GM21447 (cell line): ENCODE measurements at regions not wholly inside any gene's neighbourhood (a gene's known extent, or its start where the extent isn't known, plus 50 kb on each side); places are given as distances from the start of the nearest gene placed in this dataset.
"Not testable (repeated sequence)": the region's sequence is repeated elsewhere in the genome, so short reads cannot be mapped to it uniquely, and the experiment has no call there.

ENCODE experiments used
- ATAC-seq: cut with Tn5 transposase; IDR thresholded peaks from one replicate; pipeline ENCODE4 v1.9.1; 2021; ENCODE audit not compliant: unreplicated experiment

GRCh38 chr5:25570067-25570583, 925.3 kb upstream of the CDH10 start:
- ATAC-seq: no peak

GRCh38 chr5:25568989-25569625, 924.3 kb upstream of the CDH10 start:
- ATAC-seq: no peak

- no peak for ATAC-seq
These were observed 923.5 kb upstream of the CDH10 start for GRCh38 chr5:25568294-25568693.

GRCh38 chr5:25567881-25568280, 923.1 kb upstream of the CDH10 start:
- ATAC-seq: no peak

- ATAC-seq: no peak
These were observed 917.9 kb upstream of the CDH10 start for GRCh38 chr5:25562656-25563055.

GRCh38 chr5:25554077-25554476, 909.3 kb upstream of the CDH10 start:
- ATAC-seq: no peak

- no peak for ATAC-seq
These were observed 908.2 kb upstream of the CDH10 start for GRCh38 chr5:25552871-25553481.

- no peak for ATAC-seq
These were observed 906.0 kb upstream of the CDH10 start for GRCh38 chr5:25550793-25551192.

- ATAC-seq: no peak
These were observed 900.0 kb upstream of the CDH10 start for GRCh38 chr5:25544652-25545249.

- ATAC-seq: no peak
These were observed 895.9 kb upstream of the CDH10 start for GRCh38 chr5:25540628-25541027.

- ATAC-seq: no peak
These were observed 894.8 kb upstream of the CDH10 start for GRCh38 chr5:25539536-25539935.

GRCh38 chr5:25536461-25536860, 891.7 kb upstream of the CDH10 start:
- ATAC-seq: not testable (repeated sequence)

GRCh38 chr5:25516141-25516540, 871.4 kb upstream of the CDH10 start:
- no peak for ATAC-seq

- no peak for ATAC-seq
These were observed 870.7 kb upstream of the CDH10 start for GRCh38 chr5:25515525-25515924.

- not testable (repeated sequence) for ATAC-seq
These were observed 865.9 kb upstream of the CDH10 start for GRCh38 chr5:25510692-25511091.

- ATAC-seq: not testable (repeated sequence)
These were observed 863.2 kb upstream of the CDH10 start for GRCh38 chr5:25508011-25508410.

GRCh38 chr5:25500635-25501034, 855.9 kb upstream of the CDH10 start:
- ATAC-seq: no peak

GRCh38 chr5:25489834-25490538, 845.2 kb upstream of the CDH10 start:
- no peak for ATAC-seq

- no peak for ATAC-seq
These were observed 843.3 kb upstream of the CDH10 start for GRCh38 chr5:25488119-25488518.

- ATAC-seq: no peak
These were observed 839.6 kb upstream of the CDH10 start for GRCh38 chr5:25484391-25484790.

- ATAC-seq: no peak
These were observed 836.7 kb upstream of the CDH10 start for GRCh38 chr5:25481463-25481862.

GRCh38 chr5:25459082-25459481, 814.3 kb upstream of the CDH10 start:
- no peak for ATAC-seq
